Chondrocyte (in vitro differentiated cells): ENCODE measurements at regions not wholly inside any gene's neighbourhood (a gene's known extent, or its start where the extent isn't known, plus 50 kb on each side); places are given as distances from the start of the nearest gene placed in this dataset.
A peak's percentile ranks its signal among the peaks of the same experiment; 100 is the strongest.

Source experiments
- DNase-seq: peaks from one replicate; pipeline ENCODE4 v3.0.0; 2021; ENCODE audit warnings: mixed read lengths, low spot score
- H3K27ac Mint-ChIP-seq: one replicate; pipeline ENCODE4 v1.8.0; 2021; ENCODE audit warnings: mild to moderate bottlenecking, moderate library complexity, mixed read lengths; ENCODE audit not compliant: unreplicated experiment
- H3K27me3 Mint-ChIP-seq: 2 replicates; pipeline ENCODE4 v1.8.0; 2021; ENCODE audit warnings: low read depth, mixed read lengths
- H3K36me3 Mint-ChIP-seq: 2 replicates; pipeline ENCODE4 v1.8.0; 2021; ENCODE audit warnings: low read depth, mixed read lengths
- H3K4me1 Mint-ChIP-seq: 2 replicates; pipeline ENCODE4 v1.8.0; 2021; ENCODE audit warnings: low read depth, mild to moderate bottlenecking, mixed read lengths
- H3K4me3 Mint-ChIP-seq: one replicate; pipeline ENCODE4 v1.8.0; 2021; ENCODE audit warnings: mild to moderate bottlenecking, moderate library complexity, mixed read lengths; ENCODE audit not compliant: unreplicated experiment
- H3K9me3 Mint-ChIP-seq: 2 replicates; pipeline ENCODE4 v1.8.0; 2021; ENCODE audit warnings: low read depth, mixed read lengths
- TF ChIP-seq, protein P1 (sequence below): fragments of 200-600 bp; sonication (generic); IDR thresholded peaks from 2 replicates; pipeline ENCODE4 v1.5.0; 2021; ENCODE audit warnings: antibody characterized with exemption, mild to moderate bottlenecking, moderate library complexity

- TF ChIP-seq, protein P1, sequence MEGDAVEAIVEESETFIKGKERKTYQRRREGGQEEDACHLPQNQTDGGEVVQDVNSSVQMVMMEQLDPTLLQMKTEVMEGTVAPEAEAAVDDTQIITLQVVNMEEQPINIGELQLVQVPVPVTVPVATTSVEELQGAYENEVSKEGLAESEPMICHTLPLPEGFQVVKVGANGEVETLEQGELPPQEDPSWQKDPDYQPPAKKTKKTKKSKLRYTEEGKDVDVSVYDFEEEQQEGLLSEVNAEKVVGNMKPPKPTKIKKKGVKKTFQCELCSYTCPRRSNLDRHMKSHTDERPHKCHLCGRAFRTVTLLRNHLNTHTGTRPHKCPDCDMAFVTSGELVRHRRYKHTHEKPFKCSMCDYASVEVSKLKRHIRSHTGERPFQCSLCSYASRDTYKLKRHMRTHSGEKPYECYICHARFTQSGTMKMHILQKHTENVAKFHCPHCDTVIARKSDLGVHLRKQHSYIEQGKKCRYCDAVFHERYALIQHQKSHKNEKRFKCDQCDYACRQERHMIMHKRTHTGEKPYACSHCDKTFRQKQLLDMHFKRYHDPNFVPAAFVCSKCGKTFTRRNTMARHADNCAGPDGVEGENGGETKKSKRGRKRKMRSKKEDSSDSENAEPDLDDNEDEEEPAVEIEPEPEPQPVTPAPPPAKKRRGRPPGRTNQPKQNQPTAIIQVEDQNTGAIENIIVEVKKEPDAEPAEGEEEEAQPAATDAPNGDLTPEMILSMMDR: no peak
- H3K27ac Mint-ChIP-seq: no peak overlapping the region
- no peaks in the 10 kb centered on the region for H3K9me3 Mint-ChIP-seq
- peaks cover 2% of the 10 kb centered on the region for H3K27me3 Mint-ChIP-seq
- H3K4me1 Mint-ChIP-seq: peaks cover 21% of the 10 kb centered on the region
- no peaks in the 10 kb centered on the region for H3K36me3 Mint-ChIP-seq
- DNase-seq: no peak
- H3K4me3 Mint-ChIP-seq: no peak overlapping the region
Observed at GRCh38 chr21:38747810-38748209, 57.9 kb upstream of the ETS2 start.

- Mint-ChIP-seq H3K4me1 (peaks cover 56% of the 10 kb centered on the region), H3K27me3 (peaks cover 2% of the 10 kb centered on the region), H3K36me3 (no peaks in the 10 kb centered on the region), H3K4me3 (no peak overlapping the region), H3K9me3 (no peaks in the 10 kb centered on the region), H3K27ac (peak overlapping the region; percentile 74)
- DNase-seq: no peak
- TF ChIP-seq, protein P1: no peak
Observed at GRCh38 chr21:38751379-38752050, 54.2 kb upstream of the ETS2 start.

DNA sequence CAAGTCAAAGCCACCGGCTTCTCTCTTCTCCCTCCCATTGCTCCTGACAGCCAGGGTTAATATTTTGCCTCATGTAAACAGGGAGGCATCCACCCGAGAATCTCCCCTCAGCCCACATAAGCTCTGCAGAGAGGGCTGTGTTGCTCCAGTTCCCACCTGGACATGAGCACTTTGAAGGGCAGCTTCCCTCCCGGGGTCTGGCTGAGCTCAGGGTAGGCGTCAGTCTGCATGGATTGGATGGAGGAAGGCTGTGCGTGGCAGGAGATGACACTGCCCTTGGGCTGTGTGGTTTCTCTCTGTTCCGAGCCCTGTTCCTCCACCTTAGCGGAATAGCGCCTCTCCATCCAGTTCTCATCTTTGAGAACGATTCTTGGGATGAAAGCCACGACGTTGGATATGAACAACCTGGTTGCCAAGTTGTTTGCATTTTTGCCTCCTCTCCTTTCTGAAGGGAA is 53.7 kb upstream of the ETS2 start:
- peak overlapping the region; percentile 59 for H3K27ac Mint-ChIP-seq
- H3K4me1 Mint-ChIP-seq: peaks cover 61% of the 10 kb centered on the region
- no peak overlapping the region for H3K4me3 Mint-ChIP-seq
- H3K36me3 Mint-ChIP-seq: no peaks in the 10 kb centered on the region
- no peaks in the 10 kb centered on the region for H3K9me3 Mint-ChIP-seq
- TF ChIP-seq, protein P1: no peak
- DNase-seq: no peak
- H3K27me3 Mint-ChIP-seq: peaks cover 2% of the 10 kb centered on the region

- H3K27me3 Mint-ChIP-seq: no peaks in the 10 kb centered on the region
- TF ChIP-seq, protein P1: no peak
- no peak for DNase-seq
Observed at GRCh38 chr21:38753114-38753513, 52.6 kb upstream of the ETS2 start.

GRCh38 chr21:38753557-38753971 is 52.2 kb upstream of the ETS2 start:
- no peak for DNase-seq
- H3K27me3 Mint-ChIP-seq: no peaks in the 10 kb centered on the region
- H3K4me3 Mint-ChIP-seq: no peak overlapping the region
- peaks cover 71% of the 10 kb centered on the region for H3K4me1 Mint-ChIP-seq
- no peaks in the 10 kb centered on the region for H3K36me3 Mint-ChIP-seq
- no peaks in the 10 kb centered on the region for H3K9me3 Mint-ChIP-seq
- peak overlapping the region; percentile 85 for H3K27ac Mint-ChIP-seq
- TF ChIP-seq, protein P1: no peak

More at GRCh38 chr21:38753114-38753513, 52.6 kb upstream of the ETS2 start:
- Mint-ChIP-seq H3K4me1 (peaks cover 67% of the 10 kb centered on the region), H3K4me3 (no peak overlapping the region), H3K9me3 (no peaks in the 10 kb centered on the region), H3K27ac (peak overlapping the region; percentile 85), H3K36me3 (no peaks in the 10 kb centered on the region)
